Activated CD8-positive, alpha-beta memory T cell treated with anti-CD3 and anti-CD28 coated beads for 36 hours (primary cell): ENCODE measurements at regions not wholly inside any gene's neighbourhood (a gene's known extent, or its start where the extent isn't known, plus 50 kb on each side); places are given as distances from the start of the nearest gene placed in this dataset.

Experiments used
- CTCF ChIA-PET: fragments of 350-600 bp; sonication (Branson Sonifier 250); formaldehyde crosslinking; loops from one replicate; lab custom pipeline; 2021; ENCODE audit warnings: antibody characterized with exemption; lab: Charles Lee
- POLR2A ChIA-PET: fragments of 350-600 bp; sonication (Branson Sonifier 250); formaldehyde crosslinking; loops from one replicate; lab custom pipeline; 2021; ENCODE audit warnings: antibody characterized with exemption; lab: Charles Lee

GRCh38 chr20:22341508-22341907 is 242.9 kb downstream of the FOXA2 start:
- ChIA-PET POLR2A (no interaction called here), CTCF (interaction anchor here (0.7 kb wide), 1 partner anchor 922 kb away, joined by 3 read pairs; no protein-coding TSS in a partner anchor)

GRCh38 chr20:22339946-22340345 is 244.4 kb downstream of the FOXA2 start:
- CTCF ChIA-PET, result no interaction called here
- POLR2A ChIA-PET, result no interaction called here

GRCh38 chr20:22339091-22339881 is 245.1 kb downstream of the FOXA2 start:
- CTCF ChIA-PET, result no interaction called here
- POLR2A ChIA-PET, result no interaction called here

GRCh38 chr20:22338140-22338708 is 246.1 kb downstream of the FOXA2 start:
- ChIA-PET CTCF (no interaction called here), POLR2A (no interaction called here)

- POLR2A ChIA-PET, result no interaction called here
- CTCF ChIA-PET, result interaction anchor here (0.7 kb wide), 1 partner anchor 350 kb away, joined by 3 read pairs; no protein-coding TSS in a partner anchor
Observed at GRCh38 chr20:22335210-22335609, 249.2 kb downstream of the FOXA2 start.

- POLR2A ChIA-PET, result no interaction called here
- CTCF ChIA-PET, result no interaction called here
Observed at GRCh38 chr20:22333885-22334545, 250.4 kb downstream of the FOXA2 start.

- CTCF ChIA-PET, result no interaction called here
- POLR2A ChIA-PET, result no interaction called here
Observed at GRCh38 chr20:22324505-22324904, 259.9 kb downstream of the FOXA2 start.

GRCh38 chr20:22322513-22322912 is 261.9 kb downstream of the FOXA2 start:
- CTCF ChIA-PET, result no interaction called here

GRCh38 chr20:22321191-22321590 is 263.2 kb downstream of the FOXA2 start:
- ChIA-PET POLR2A (no interaction called here), CTCF (no interaction called here)

More at GRCh38 chr20:22322513-22322912, 261.9 kb downstream of the FOXA2 start:
- POLR2A ChIA-PET, result no interaction called here

GRCh38 chr20:22320245-22320915 is 264.0 kb downstream of the FOXA2 start:
- POLR2A ChIA-PET, result no interaction called here
- CTCF ChIA-PET, result no interaction called here

- ChIA-PET CTCF (no interaction called here), POLR2A (no interaction called here)
Observed at GRCh38 chr20:22315771-22316170, 268.6 kb downstream of the FOXA2 start.

- CTCF ChIA-PET, result no interaction called here
- POLR2A ChIA-PET, result no interaction called here
Observed at GRCh38 chr20:22315073-22315472, 269.3 kb downstream of the FOXA2 start.

- POLR2A ChIA-PET, result no interaction called here
- CTCF ChIA-PET, result interaction anchor here (0.7 kb wide), 1 partner anchor 503 kb away, joined by 4 read pairs; no protein-coding TSS in a partner anchor
Observed at GRCh38 chr20:22312744-22313346, 271.5 kb downstream of the FOXA2 start.

GRCh38 chr20:22308934-22309333 is 275.4 kb downstream of the FOXA2 start:
- ChIA-PET POLR2A (no interaction called here), CTCF (no interaction called here)

- ChIA-PET CTCF (no interaction called here), POLR2A (no interaction called here)
Observed at GRCh38 chr20:22307409-22307808, 277.0 kb downstream of the FOXA2 start.

- ChIA-PET CTCF (no interaction called here), POLR2A (no interaction called here)
Observed at GRCh38 chr20:22305381-22305780, 279.0 kb downstream of the FOXA2 start.

- CTCF ChIA-PET, result no interaction called here
- POLR2A ChIA-PET, result no interaction called here
Observed at GRCh38 chr20:22303523-22303922, 280.8 kb downstream of the FOXA2 start.

- POLR2A ChIA-PET, result no interaction called here
- CTCF ChIA-PET, result no interaction called here
Observed at GRCh38 chr20:22302039-22302438, 282.3 kb downstream of the FOXA2 start.

GRCh38 chr20:22293886-22294285 is 290.5 kb downstream of the FOXA2 start:
- POLR2A ChIA-PET, result no interaction called here
- CTCF ChIA-PET, result no interaction called here

GRCh38 chr20:22289442-22289841 is 294.9 kb downstream of the FOXA2 start:
- CTCF ChIA-PET, result no interaction called here
- POLR2A ChIA-PET, result no interaction called here
